Medulla oblongata (tissue), 1 donor: ENCODE measurements at regions not wholly inside any gene's neighbourhood (a gene's known extent, or its start where the extent isn't known, plus 50 kb on each side); places are given as distances from the start of the nearest gene placed in this dataset.
A peak's percentile ranks its signal among the peaks of the same experiment; 100 is the strongest.
"Not testable (repeated sequence)": the region's sequence is repeated elsewhere in the genome, so short reads cannot be mapped to it uniquely, and the experiment has no call there.

Experiments used
- DNase-seq: peaks from one replicate; pipeline ENCODE4 v3.0.0-alpha.2; 2015; ENCODE audit errors: extremely low spot score

DNA sequence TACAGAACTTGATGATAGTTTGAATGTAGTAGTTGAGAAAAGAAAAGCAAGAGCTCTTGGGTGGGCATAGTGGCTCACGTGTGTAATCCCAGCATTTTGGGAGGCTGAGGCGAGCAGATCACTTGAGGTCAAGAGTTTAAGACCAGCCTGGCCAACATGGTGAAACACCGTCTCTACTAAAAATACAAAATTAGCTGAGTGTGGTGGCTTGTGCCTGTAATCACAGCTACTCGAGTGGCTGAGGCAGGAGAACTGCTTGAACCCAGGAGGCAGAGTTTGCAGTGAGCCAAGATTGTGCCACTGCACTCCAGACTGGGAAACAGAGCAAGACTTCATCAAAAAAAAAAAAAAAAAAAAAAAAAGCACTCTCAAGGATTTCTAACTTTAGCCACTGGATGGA is 900.2 kb upstream of the WWC1 start:
- not testable (repeated sequence) for DNase-seq

GRCh38 chr5:167392240-167392639 is 899.2 kb upstream of the WWC1 start:
- DNase-seq = no peak

GRCh38 chr5:167393358-167393757 is 898.1 kb upstream of the WWC1 start:
- DNase-seq = no peak

GRCh38 chr5:167402671-167403070 is 888.8 kb upstream of the WWC1 start:
- no peak for DNase-seq

- no peak for DNase-seq
Measured at GRCh38 chr5:167406513-167406912, 884.9 kb upstream of the WWC1 start.

DNA sequence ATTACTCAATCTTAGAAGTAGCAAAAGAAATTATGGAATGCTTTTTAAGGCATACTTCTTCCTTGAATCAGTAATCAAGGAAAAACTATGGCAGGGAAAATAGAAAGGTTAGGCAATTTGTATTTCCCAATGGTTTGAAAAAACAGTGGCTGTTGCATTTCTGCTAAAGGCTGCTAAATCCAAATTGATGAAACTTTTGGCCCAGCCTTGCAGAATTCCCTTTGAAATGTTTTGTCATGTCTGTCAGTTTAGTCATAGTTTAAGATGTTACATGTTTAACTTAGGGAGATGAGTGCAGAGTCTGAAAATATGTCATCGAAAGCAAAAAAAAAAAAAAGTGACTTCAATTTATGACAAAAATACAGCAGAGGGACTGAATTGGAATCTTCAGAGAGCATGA is 878.9 kb upstream of the WWC1 start:
- DNase-seq = no peak

GRCh38 chr5:167413506-167413905 is 877.9 kb upstream of the WWC1 start:
- DNase-seq = no peak

DNA sequence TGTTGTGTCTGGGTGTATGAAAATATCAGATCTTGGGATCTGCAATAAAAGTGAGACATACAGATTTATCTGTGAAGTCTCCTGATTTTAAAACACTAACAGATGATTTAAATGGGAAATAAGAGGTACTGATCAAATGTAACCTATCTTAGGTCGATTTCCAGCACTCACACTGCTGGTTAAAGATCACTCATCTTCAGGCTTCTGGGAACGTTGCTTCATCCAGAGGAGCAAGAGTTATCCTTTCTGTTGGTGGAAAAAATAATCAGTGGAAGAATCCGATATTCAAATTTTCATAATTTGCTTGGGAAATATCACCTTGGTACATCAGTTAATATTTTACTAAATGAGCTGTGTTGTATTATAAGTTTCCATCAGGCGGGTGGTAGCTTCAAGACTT is 876.8 kb upstream of the WWC1 start:
- DNase-seq = no peak

- DNase-seq = no peak
Measured at GRCh38 chr5:167415779-167416746, 875.4 kb upstream of the WWC1 start.

DNA sequence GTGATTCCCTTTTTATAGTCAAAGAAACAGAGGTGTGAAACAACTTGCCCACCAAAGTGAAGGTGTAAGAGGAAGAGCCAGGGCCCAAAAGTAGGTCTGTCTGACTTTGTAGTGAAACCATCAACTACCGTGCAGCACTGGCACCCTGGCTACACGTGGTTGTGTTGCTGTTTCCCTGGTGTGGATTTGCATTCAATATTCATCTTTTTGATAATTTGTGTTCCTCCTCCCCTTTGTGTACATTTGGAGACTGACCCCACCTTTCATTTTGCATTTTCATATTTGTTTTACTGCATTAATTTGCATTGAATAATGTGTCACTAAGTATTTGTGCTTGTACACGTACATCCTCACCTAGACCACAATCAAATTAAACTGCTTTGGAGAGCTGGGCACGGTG is 873.8 kb upstream of the WWC1 start:
- no peak for DNase-seq

DNA sequence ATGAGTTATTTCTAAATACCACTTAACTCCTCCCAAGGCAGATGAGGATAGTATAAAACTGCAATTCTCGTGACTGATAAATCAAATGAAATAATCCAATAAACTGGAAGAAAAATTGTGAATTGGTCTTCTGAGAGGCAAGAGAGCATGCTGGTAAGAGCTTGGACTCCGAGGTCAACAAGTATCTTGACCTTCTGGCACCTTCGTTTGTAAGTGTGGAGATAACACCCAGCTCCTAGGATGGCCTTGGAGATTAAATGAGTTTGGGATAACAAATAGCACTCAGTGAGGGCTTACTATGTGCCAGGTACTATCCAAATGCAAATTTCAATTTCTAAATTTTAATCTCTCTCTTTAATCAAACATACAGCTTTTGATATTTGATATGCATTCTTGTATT is 866.3 kb upstream of the WWC1 start:
- no peak for DNase-seq

- DNase-seq = no peak
Measured at GRCh38 chr5:167426501-167426900, 864.9 kb upstream of the WWC1 start.

DNA sequence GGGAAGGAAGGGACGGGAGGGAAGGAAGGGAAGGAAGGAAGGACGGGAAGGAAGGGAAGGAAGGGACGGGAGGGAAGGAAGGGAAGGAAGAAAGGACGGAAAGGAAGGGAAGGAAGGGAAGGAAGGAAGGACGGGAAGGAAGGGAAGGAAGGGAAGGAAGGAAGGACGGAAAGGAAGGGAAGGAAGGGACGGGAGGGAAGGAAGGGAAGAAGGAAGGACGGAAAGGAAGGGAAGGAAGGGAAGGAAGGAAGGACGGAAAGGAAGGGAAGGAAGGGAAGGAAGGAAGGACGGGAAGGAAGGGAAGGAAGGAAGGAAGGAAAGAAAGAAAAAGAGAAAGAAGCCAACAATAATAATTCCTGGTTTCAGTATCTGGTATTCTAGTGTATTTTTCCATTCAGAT is 863.8 kb upstream of the WWC1 start:
- DNase-seq = not testable (repeated sequence)

DNA sequence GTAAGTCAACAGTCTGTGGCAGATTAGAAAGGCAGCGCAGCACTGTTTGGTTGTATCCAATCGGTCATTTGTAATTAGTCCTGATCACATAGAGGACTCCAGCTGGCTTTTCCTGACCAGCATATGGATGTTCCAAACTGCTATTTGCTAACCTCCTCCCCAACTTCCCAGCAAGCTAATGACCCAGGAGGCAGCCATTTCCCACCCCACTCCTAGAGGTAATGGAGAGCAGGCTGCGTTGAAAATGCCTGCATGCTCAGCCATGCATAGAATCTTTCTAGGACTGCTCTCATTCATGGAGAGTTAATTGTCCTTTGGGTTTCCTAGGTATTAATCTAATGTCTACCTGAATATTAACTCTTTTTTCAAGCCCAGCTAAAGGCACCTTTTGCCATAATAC is 850.6 kb upstream of the WWC1 start:
- no peak for DNase-seq

DNA sequence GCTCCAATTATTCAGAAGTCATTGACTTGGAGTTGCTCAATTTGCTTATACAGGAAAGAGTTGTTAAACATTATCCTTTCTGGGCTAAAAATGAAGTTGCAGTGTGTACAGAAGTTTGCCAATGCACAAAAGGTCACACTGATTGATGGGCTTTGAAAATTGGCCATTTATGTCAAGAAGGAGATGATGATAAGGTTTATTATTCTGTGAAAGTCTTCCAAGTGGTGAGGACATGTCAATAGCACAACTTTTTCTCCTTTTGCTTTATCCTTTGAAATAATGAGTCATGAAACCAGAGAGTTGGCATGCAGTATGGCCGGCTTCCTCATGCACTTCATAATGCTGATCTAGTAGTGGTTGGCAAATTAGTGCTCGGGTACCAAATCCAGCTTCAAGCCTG is 848.5 kb upstream of the WWC1 start:
- no peak for DNase-seq

DNA sequence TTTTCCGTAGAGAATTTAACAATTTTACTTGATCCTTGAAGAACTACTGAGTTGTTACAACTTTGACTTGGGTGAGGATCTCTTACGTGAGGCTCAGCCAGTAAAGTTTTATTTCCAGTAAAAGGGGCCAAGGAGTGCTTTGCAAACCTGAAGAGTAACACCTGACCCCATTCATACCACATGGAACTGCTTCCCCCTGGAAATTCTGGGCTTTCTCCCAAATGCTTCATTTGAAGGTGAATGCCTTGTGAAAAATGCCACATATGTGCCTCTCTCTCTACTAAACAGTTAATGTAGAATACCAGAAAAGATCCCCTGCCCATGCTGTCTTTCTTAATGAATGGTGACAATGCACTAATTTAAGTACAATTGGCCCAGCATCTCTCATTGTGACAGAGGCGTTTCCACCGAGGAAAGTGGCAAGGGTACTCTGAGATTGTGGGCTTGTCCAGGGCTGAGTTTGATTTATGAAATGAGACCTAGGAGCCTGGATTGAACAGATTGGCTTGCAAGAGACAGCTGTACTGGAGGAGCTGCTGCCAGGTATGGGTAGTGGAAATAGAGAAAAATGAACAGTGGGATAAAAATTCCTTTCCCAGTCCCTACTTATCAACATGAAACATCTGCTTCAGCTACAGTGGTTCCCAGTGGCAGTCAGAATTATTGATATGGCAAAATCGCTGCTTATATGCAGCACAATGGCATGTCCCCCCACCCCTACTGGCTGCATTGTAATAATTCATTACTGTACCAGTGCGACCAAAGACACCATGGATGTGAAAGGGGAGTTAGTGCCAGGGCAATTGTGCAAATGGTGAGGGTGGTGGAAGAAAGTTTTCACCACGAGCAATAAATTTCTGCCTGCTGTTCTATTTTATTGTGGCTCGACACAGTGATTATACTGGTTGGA is 843.7 kb upstream of the WWC1 start:
- no peak for DNase-seq

GRCh38 chr5:167448376-167448775 is 843.1 kb upstream of the WWC1 start:
- DNase-seq = no peak

- no peak for DNase-seq
Measured at GRCh38 chr5:167451076-167451475, 840.4 kb upstream of the WWC1 start.

DNA sequence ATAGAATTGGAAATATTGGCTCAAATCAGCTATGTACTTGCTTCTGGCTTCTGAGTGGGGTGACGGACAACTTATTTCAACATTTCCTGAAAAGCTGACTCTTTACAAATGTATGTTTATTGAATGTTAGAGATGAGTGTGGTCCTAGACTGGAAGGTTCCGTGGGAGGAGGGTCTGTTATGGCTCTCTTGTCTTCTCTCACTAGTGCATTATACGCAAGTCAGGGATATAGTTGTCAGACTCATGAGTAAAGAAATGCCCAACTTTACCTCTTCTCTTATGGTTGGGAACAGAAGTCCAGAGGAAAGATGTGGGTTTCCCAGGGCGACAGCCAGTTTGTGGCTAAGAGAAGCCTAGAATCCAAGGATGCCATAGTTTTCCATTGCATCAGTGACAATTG is 839.3 kb upstream of the WWC1 start:
- no peak for DNase-seq

DNA sequence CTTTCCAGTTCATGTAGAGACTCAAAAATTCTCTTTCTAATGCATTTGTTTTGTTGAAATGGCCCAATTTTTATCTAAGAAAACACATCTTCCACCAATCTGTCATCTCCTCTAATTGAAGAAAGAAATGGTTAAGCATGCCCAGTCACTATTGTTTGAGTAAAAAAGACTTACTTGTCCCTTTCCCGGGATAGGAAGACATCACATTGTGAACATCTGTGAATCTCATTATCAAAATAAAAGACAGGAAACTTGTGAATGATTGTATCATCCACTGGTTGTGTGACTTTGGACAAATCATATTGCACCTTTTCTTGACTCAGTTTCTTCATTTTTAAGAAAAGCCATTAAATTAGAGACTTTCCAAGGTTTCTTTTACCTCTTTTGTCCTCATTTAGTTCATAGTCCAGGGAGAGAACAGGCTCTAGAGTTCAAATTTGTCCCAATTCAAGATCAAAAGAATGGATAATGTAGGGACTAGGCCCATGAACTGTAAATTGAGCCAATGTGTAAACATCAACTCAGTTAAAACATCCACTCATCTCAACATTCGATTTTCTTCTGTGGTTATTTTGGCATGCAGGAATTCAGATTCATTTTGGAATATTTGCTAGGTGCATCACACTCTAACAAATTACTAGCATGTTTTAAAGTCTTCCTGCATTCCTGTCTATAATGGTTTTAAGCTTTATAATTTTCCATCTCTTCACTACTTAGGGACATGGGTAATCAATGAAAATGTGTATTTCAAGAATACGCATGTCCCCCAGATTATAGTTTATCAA is 838.0 kb upstream of the WWC1 start:
- DNase-seq = peak; percentile 4

GRCh38 chr5:167458412-167458811 is 833.0 kb upstream of the WWC1 start:
- no peak for DNase-seq
